Natural killer cell (primary cell): ENCODE measurements at regions not wholly inside any gene's neighbourhood (a gene's known extent, or its start where the extent isn't known, plus 50 kb on each side); places are given as distances from the start of the nearest gene placed in this dataset.
"Not testable (repeated sequence)": the region's sequence is repeated elsewhere in the genome, so short reads cannot be mapped to it uniquely, and the experiment has no call there.

Experiments used
- ATAC-seq, 3 donors: fragments of 150-1000 bp in 2 of 3; fragments of 200-7000 bp in 1 of 3; cut with Tn5 transposase; 1 replicate in 1 of 3; 2 replicates in 2 of 3; pipeline ENCODE4 v1.10.0; 2021; ENCODE audit warnings: mild to moderate bottlenecking in 2 of 3, moderate library complexity in 2 of 3
- DNase-seq, 2 donors: peaks; one replicate each; pipeline versions ENCODE4 v3.0.0 to v3.0.0-alpha.2; 2013 to 2021; ENCODE audit warnings: mixed read lengths in 1 of 2
- H3K27ac ChIP-seq: one replicate; pipeline ENCODE4 v1.5.1; 2013; ENCODE audit warnings: mild to moderate bottlenecking, low read length
- H3K27me3 ChIP-seq: one replicate; pipeline ENCODE4 v1.6.1; 2013; ENCODE audit warnings: low read length; ENCODE audit not compliant: control insufficient read depth, insufficient read depth
- H3K36me3 ChIP-seq: one replicate; pipeline ENCODE4 v1.6.1; 2013; ENCODE audit warnings: low read length; ENCODE audit not compliant: control insufficient read depth, insufficient read depth
- H3K4me1 ChIP-seq: one replicate; pipeline ENCODE4 v1.6.1; 2013; ENCODE audit warnings: low read length; ENCODE audit not compliant: control insufficient read depth, insufficient read depth
- H3K4me3 ChIP-seq: one replicate; pipeline ENCODE4 v1.5.1; 2013; ENCODE audit warnings: low read length
- H3K9me3 ChIP-seq: one replicate; pipeline ENCODE4 v1.6.1; 2013; ENCODE audit warnings: low read length; ENCODE audit not compliant: control insufficient read depth, insufficient read depth
- H3K27ac Mint-ChIP-seq, 2 donors: one replicate each; pipeline ENCODE4 v1.8.0; 2022; ENCODE audit warnings: mild to moderate bottlenecking in 2 of 2, mixed read lengths in 2 of 2, moderate library complexity in 1 of 2
- H3K27me3 Mint-ChIP-seq, 2 donors: one replicate each; pipeline ENCODE4 v1.8.0; 2022; ENCODE audit warnings: low read depth in 2 of 2, mixed read lengths in 2 of 2
- H3K36me3 Mint-ChIP-seq: one replicate; pipeline ENCODE4 v1.8.0; 2022; ENCODE audit warnings: mixed read lengths
- H3K4me1 Mint-ChIP-seq, 2 donors: one replicate each; pipeline ENCODE4 v1.8.0; 2022; ENCODE audit warnings: mixed read lengths in 2 of 2
- H3K4me3 Mint-ChIP-seq: one replicate; pipeline ENCODE4 v1.8.0; 2022; ENCODE audit warnings: mild to moderate bottlenecking, moderate library complexity, mixed read lengths
- H3K9me3 Mint-ChIP-seq, 2 donors: one replicate each; pipeline ENCODE4 v1.8.0; 2022; ENCODE audit warnings: mixed read lengths in 2 of 2
- CTCF ChIP-seq: fragments of 200-600 bp; IDR thresholded peaks from one replicate; pipeline ENCODE4 v1.8.0; 2022; ENCODE audit warnings: antibody characterized with exemption
- WGBS: methylation state at CpG from one replicate; pipeline ENCODE4 v1.1.7; 2013; ENCODE audit warnings: missing lambda C conversion rate; ENCODE audit not compliant: insufficient coverage; 5-methylcytosine and 5-hydroxymethylcytosine counted together
- intact Hi-C: fragments of 100-400 bp; cut with micrococcal nuclease; formaldehyde crosslinking; loops from one replicate; pipeline ENCODE4 v1.14.2; 2022

- no peak overlapping the region for H3K27ac Mint-ChIP-seq
- H3K27me3 Mint-ChIP-seq = no peaks in the 10 kb centered on the region
- 83% methylated on average over 1 of the region's 1 CpG for WGBS
- Histone ChIP-seq H3K9me3 (no peaks in the 10 kb centered on the region), H3K4me3 (no peak overlapping the region), H3K4me1 (no peaks in the 10 kb centered on the region), H3K36me3 (no peaks in the 10 kb centered on the region), H3K27ac (no peak overlapping the region), H3K27me3 (no peaks in the 10 kb centered on the region)
- intact Hi-C loops = no loop called here
- H3K9me3 Mint-ChIP-seq = peaks cover 9% of the 10 kb centered on the region in 2 donors
- ATAC-seq = no peak
- no peak overlapping the region for H3K4me3 Mint-ChIP-seq
- no peak for DNase-seq
- H3K36me3 Mint-ChIP-seq = no peaks in the 10 kb centered on the region
- H3K4me1 Mint-ChIP-seq = no peaks in the 10 kb centered on the region
- TF ChIP-seq CTCF = no peak
These were observed 446.1 kb upstream of the CDH10 start for GRCh38 chr5:25090854-25091253.

DNA sequence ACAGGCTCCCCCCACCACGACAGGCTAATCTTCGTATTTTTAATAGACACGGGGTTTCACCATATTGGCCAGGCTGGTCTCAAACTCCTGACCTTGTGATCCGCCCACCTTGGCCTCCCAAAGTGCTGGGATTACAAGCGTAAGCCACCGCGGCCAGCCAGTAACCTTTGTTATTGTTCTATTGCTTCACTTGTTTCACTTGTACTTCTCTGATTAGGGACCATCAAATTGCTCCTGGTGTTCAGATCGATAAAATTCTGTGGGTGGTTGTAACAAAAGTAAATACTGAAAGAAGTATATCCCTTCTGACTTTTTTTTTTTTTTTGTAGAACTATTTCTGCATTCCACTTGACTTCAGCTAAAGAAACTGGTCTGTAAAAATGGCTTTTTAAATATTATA, 445.5 kb upstream of the CDH10 start:
- H3K9me3 ChIP-seq = no peaks in the 10 kb centered on the region
- no peaks in the 10 kb centered on the region for H3K36me3 ChIP-seq
- H3K36me3 Mint-ChIP-seq = no peaks in the 10 kb centered on the region
- WGBS = 91% methylated on average over 7 of the region's 8 CpGs
- H3K27me3 Mint-ChIP-seq = no peaks in the 10 kb centered on the region
- DNase-seq (no peak), ATAC-seq (no peak)
- no peak overlapping the region for H3K27ac ChIP-seq
- intact Hi-C loops = no loop called here
- no peaks in the 10 kb centered on the region for H3K4me1 ChIP-seq
- no peak overlapping the region for H3K4me3 ChIP-seq
- H3K27ac Mint-ChIP-seq = no peak overlapping the region
- no peaks in the 10 kb centered on the region for H3K4me1 Mint-ChIP-seq
- peaks cover 10% of the 10 kb centered on the region in 2 donors for H3K9me3 Mint-ChIP-seq
- no peaks in the 10 kb centered on the region for H3K27me3 ChIP-seq
- no peak overlapping the region for H3K4me3 Mint-ChIP-seq
- TF ChIP-seq CTCF = no peak

GRCh38 chr5:25088689-25089088, 443.9 kb upstream of the CDH10 start:
- H3K27ac Mint-ChIP-seq, H3K27ac ChIP-seq, H3K36me3 Mint-ChIP-seq, H3K4me3 ChIP-seq, DNase-seq, intact Hi-C loops, H3K27me3 Mint-ChIP-seq, ATAC-seq, H3K4me3 Mint-ChIP-seq, H3K36me3 ChIP-seq, H3K4me1 ChIP-seq, H3K4me1 Mint-ChIP-seq, H3K9me3 Mint-ChIP-seq, H3K27me3 ChIP-seq, H3K9me3 ChIP-seq: not testable (repeated sequence)
- 96% methylated on average over 2 of the region's 6 CpGs for WGBS

GRCh38 chr5:25083261-25083660, 438.5 kb upstream of the CDH10 start:
- H3K36me3 Mint-ChIP-seq, intact Hi-C loops, H3K27ac ChIP-seq, H3K4me3 ChIP-seq, DNase-seq, H3K27ac Mint-ChIP-seq, H3K4me1 ChIP-seq, H3K36me3 ChIP-seq, H3K4me1 Mint-ChIP-seq, ATAC-seq, H3K9me3 Mint-ChIP-seq, H3K4me3 Mint-ChIP-seq, H3K9me3 ChIP-seq, H3K27me3 ChIP-seq, H3K27me3 Mint-ChIP-seq: not testable (repeated sequence)
- WGBS = 94% methylated on average over 13 of the region's 27 CpGs

DNA sequence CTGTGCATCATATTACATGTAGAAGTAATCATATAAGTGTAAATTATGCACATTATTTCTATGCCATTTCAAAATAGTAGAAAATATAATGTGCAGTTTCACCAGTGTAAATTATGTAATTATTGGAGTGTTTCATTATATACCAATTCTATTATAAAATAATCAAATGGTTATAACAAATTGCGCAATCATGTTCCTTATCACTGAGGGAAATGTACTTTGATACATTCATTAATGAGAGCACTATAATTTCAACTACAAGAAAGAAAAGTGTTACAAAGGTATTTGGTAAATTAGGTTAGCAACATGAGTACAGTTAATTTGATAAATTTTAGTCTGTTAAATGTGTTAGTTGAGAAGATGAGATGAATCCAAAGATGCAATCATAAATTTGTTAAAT, 421.5 kb upstream of the CDH10 start:
- Histone ChIP-seq H3K27me3 (no peaks in the 10 kb centered on the region), H3K4me1 (no peaks in the 10 kb centered on the region), H3K27ac (no peak overlapping the region), H3K4me3 (no peak overlapping the region), H3K36me3 (no peaks in the 10 kb centered on the region), H3K9me3 (peaks cover 11% of the 10 kb centered on the region)
- WGBS = no CpG with 5 or more reads among the region's 1 CpG
- H3K36me3 Mint-ChIP-seq = peaks cover 18% of the 10 kb centered on the region
- intact Hi-C loops = no loop called here
- H3K27me3 Mint-ChIP-seq = no peaks in the 10 kb centered on the region
- H3K27ac Mint-ChIP-seq = no peak overlapping the region
- no peak for DNase-seq
- no peak for TF ChIP-seq CTCF
- ATAC-seq = no peak
- H3K9me3 Mint-ChIP-seq = peaks cover 9% of the 10 kb centered on the region in 2 donors
- H3K4me1 Mint-ChIP-seq = no peaks in the 10 kb centered on the region
- no peak overlapping the region for H3K4me3 Mint-ChIP-seq
